Astrocyte (in vitro differentiated cells and primary cell): ENCODE measurements at regions not wholly inside any gene's neighbourhood (a gene's known extent, or its start where the extent isn't known, plus 50 kb on each side); places are given as distances from the start of the nearest gene placed in this dataset.

Experiments
- CTCF ChIP-seq: IDR thresholded peaks from 2 replicates; pipeline ENCODE4 v1.5.1; 2011; ENCODE audit warnings: low read depth, mild to moderate bottlenecking, inconsistent platforms, low read length, moderate library complexity; ENCODE audit not compliant: insufficient read depth
- EZH2 ChIP-seq: IDR thresholded peaks from 2 replicates; pipeline ENCODE4 v1.6.1; 2012; ENCODE audit warnings: mild to moderate bottlenecking, low read length, inconsistent platforms; ENCODE audit not compliant: insufficient read depth

- no peak for TF ChIP-seq CTCF
- TF ChIP-seq EZH2: no peak
Measured at GRCh38 chr4:100875296-100876068, 357.7 kb upstream of the EMCN start.
